AG04450 (cell line): ENCODE measurements at regions not wholly inside any gene's neighbourhood (a gene's known extent, or its start where the extent isn't known, plus 50 kb on each side); places are given as distances from the start of the nearest gene placed in this dataset.

Experiments
- CTCF ChIA-PET: fragments of 300-600, 350-600 bp; formaldehyde crosslinking; extraction: SDS; loops from one replicate; lab custom pipeline; 2022; ENCODE audit warnings: antibody characterized with exemption, inconsistent platforms; lab: Charles Lee
- POLR2A ChIA-PET: fragments of 350-600 bp; formaldehyde crosslinking; extraction: SDS; loops from one replicate; lab custom pipeline; 2021; ENCODE audit warnings: antibody characterized with exemption, inconsistent platforms; lab: Yijun Ruan, JAX
- DNase-seq: peaks from one replicate; pipeline ENCODE4 v3.0.0-alpha.2; 2011; ENCODE audit warnings: low read depth, low spot score
- H3K27ac ChIP-seq: one replicate; pipeline ENCODE4 v1.5.1; 2012; ENCODE audit warnings: low read depth, low read length, control low read depth
- H3K27me3 ChIP-seq: one replicate; pipeline ENCODE4 v1.6.0; 2012; ENCODE audit warnings: low read length; ENCODE audit not compliant: control insufficient read depth, insufficient read depth
- H3K4me3 ChIP-seq: 2 replicates; pipeline ENCODE4 v1.5.1; 2011; ENCODE audit warnings: mild to moderate bottlenecking, low read depth, low read length, control low read depth
- H3K9me3 ChIP-seq: 2 replicates; pipeline ENCODE4 v1.5.1; 2012; ENCODE audit warnings: low read length; ENCODE audit not compliant: control insufficient read depth, insufficient read depth
- TF ChIP-seq, protein P1 (sequence below): IDR thresholded peaks from 2 replicates; pipeline ENCODE4 v1.5.1; 2011; ENCODE audit warnings: low read depth, low read length, control low read depth, inconsistent platforms

DNA sequence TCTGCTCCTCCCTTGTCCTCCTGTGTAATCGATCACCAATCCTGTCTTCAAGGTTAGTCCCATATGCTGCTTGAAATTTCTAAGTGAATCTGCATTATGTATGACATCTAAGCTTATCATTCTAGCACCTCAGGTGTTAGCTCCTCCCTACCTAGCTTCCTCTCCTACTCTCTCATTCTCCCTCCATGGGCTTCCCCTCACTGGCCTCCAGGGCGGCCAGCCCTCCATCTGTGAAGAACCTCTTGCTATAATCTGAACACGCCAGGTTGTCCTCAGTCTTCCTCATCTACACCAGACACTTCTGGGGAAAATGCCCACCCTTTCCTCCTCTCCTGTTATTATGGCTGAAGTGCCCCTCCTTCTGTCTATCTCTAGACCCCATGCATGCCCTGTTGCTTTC lies 599.3 kb upstream of the KLF4 start:
- no peak overlapping the region for H3K27ac ChIP-seq
- DNase-seq, result no peak
- H3K9me3 ChIP-seq, result no peaks in the 10 kb centered on the region
- POLR2A ChIA-PET, result no interaction called here
- CTCF ChIA-PET, result no interaction called here
- TF ChIP-seq, protein P1, sequence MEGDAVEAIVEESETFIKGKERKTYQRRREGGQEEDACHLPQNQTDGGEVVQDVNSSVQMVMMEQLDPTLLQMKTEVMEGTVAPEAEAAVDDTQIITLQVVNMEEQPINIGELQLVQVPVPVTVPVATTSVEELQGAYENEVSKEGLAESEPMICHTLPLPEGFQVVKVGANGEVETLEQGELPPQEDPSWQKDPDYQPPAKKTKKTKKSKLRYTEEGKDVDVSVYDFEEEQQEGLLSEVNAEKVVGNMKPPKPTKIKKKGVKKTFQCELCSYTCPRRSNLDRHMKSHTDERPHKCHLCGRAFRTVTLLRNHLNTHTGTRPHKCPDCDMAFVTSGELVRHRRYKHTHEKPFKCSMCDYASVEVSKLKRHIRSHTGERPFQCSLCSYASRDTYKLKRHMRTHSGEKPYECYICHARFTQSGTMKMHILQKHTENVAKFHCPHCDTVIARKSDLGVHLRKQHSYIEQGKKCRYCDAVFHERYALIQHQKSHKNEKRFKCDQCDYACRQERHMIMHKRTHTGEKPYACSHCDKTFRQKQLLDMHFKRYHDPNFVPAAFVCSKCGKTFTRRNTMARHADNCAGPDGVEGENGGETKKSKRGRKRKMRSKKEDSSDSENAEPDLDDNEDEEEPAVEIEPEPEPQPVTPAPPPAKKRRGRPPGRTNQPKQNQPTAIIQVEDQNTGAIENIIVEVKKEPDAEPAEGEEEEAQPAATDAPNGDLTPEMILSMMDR, result no peak
- no peak overlapping the region for H3K4me3 ChIP-seq
- peaks cover 5% of the 10 kb centered on the region for H3K27me3 ChIP-seq

DNA sequence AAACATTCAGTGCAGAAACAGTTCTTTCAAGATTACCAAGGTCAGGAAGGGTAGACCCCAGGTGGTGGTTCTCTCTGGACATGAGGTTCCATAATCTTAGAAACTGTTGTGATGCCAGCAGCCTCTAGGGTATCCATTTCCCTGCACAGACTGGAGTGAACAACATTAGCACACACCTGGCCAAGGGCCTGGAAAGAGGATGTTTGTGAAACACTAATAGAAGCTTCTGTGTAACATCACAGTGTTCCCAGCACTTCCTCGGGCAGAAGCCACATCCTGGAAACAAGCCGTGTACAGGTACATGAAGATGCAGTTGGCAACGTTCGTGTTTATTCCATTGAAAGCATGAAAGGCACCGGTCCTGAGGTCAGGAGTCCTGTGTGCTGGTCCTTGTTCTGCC lies 598.2 kb upstream of the KLF4 start:
- no peak overlapping the region for H3K27ac ChIP-seq
- CTCF ChIA-PET, result interaction anchor here (0.5 kb wide), 1 partner anchor 1021 kb away, joined by 5 read pairs; no protein-coding TSS in a partner anchor

GRCh38 chr9:108086624-108087023 lies 597.1 kb upstream of the KLF4 start:
- ChIA-PET POLR2A (no interaction called here), CTCF (no interaction called here)
- H3K27me3 ChIP-seq, result peaks cover 7% of the 10 kb centered on the region
- no peak for DNase-seq
- no peak overlapping the region for H3K4me3 ChIP-seq
- no peaks in the 10 kb centered on the region for H3K9me3 ChIP-seq
- no peak overlapping the region for H3K27ac ChIP-seq
- TF ChIP-seq, protein P1, result no peak

More for the DNA sequence above, 598.2 kb upstream of the KLF4 start:
- Histone ChIP-seq H3K27me3 (peaks cover 6% of the 10 kb centered on the region), H3K9me3 (no peaks in the 10 kb centered on the region), H3K4me3 (no peak overlapping the region)
- TF ChIP-seq, protein P1, result no peak
- no peak for DNase-seq
- POLR2A ChIA-PET, result no interaction called here

DNA sequence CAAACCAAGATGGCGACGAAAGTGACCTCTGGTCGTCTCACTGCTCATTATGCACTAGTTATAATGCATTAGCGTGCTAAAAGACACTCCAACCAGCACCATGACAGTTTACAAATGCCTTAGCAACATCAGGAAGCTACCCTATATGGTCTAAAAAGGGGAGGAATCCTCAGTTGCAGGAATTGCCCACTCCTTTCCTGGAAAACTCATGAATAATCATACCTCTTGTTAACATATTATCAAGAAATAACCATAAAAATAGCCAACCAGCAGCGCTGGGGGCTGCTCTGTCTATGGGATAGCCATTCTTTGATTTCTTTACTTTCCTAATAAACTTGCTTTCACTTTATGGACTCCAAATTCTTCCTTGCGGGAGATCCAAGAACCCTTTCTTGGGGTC lies 595.7 kb upstream of the KLF4 start:
- DNase-seq, result no peak
- TF ChIP-seq, protein P1, result no peak
- Histone ChIP-seq H3K27ac (no peak overlapping the region), H3K4me3 (no peak overlapping the region), H3K9me3 (no peaks in the 10 kb centered on the region), H3K27me3 (peaks cover 14% of the 10 kb centered on the region)
- ChIA-PET CTCF (no interaction called here), POLR2A (no interaction called here)

DNA sequence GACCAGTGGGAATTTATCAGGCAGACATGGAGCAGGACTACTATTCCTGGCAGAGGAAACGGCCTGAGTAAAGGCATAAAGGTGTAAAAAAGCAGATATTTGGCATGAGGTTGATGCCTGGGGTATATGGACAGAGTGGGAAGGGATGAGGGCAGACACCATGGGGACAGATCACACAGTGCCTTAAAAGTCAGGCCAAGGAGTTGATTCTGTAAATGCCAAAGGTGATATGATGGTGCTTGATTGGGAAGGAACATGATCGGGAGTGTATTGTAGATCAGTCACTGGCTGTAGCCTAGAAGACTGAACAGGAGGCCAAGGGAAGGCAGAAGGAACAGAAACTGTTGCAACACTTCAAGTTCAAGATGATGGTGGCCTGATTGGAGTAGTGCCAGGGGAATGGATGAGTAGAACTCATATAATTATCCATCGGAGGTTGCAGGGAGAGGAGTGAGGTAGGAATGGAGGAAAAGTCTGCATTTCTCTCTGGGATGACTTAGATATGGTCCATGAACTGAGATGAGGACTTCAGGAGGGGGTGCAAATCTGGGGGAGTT lies 594.3 kb upstream of the KLF4 start:
- Histone ChIP-seq H3K4me3 (no peak overlapping the region), H3K27me3 (peaks cover 14% of the 10 kb centered on the region), H3K27ac (no peak overlapping the region), H3K9me3 (no peaks in the 10 kb centered on the region)
- DNase-seq, result no peak
- CTCF ChIA-PET, result no interaction called here
- POLR2A ChIA-PET, result no interaction called here
- TF ChIP-seq, protein P1, result no peak
